HepG2 (cell line): ENCODE measurements at regions not wholly inside any gene's neighbourhood (a gene's known extent, or its start where the extent isn't known, plus 50 kb on each side); places are given as distances from the start of the nearest gene placed in this dataset.

Experiments
- ATAD3A ChIP-seq: sonication (generic); formaldehyde crosslinking; IDR thresholded peaks from 2 replicates; pipeline ENCODE4 v1.4.0; 2020; ENCODE audit warnings: missing genetic modification reagents
- ETV6 ChIP-seq: sonication (generic); formaldehyde crosslinking; conservative IDR thresholded peaks from 2 replicates; pipeline ENCODE4 v1.4.0; 2020; ENCODE audit warnings: missing genetic modification reagents
- MYPOP ChIP-seq: sonication (generic); formaldehyde crosslinking; IDR thresholded peaks from 2 replicates; pipeline ENCODE4 v1.8.1; 2023; ENCODE audit warnings: mild to moderate bottlenecking, moderate library complexity, missing genetic modification reagents
- PRDM15 ChIP-seq: sonication (generic); formaldehyde crosslinking; IDR thresholded peaks from 2 replicates; pipeline ENCODE4 v1.4.0; 2020; ENCODE audit warnings: missing genetic modification reagents
- RFXAP ChIP-seq: sonication (generic); formaldehyde crosslinking; IDR thresholded peaks from 2 replicates; pipeline ENCODE4 v1.4.0; 2020; ENCODE audit warnings: missing genetic modification reagents, borderline replicate concordance
- SUZ12 ChIP-seq: fragments of 150-350 bp; IDR thresholded peaks from 2 replicates; pipeline ENCODE4 v1.6.1; 2014; ENCODE audit warnings: low read depth, low read length
- TAF15 ChIP-seq: fragments of 200-400 bp; formaldehyde crosslinking; IDR thresholded peaks from one replicate; pipeline ENCODE4 v1.6.1; 2018; ENCODE audit warnings: mild to moderate bottlenecking, low read depth, low read length; ENCODE audit not compliant: poor library complexity, severe bottlenecking
- ZNF382 ChIP-seq: sonication (generic); formaldehyde crosslinking; IDR thresholded peaks from 2 replicates; pipeline ENCODE4 v1.5.0; 2020; ENCODE audit warnings: missing genetic modification reagents, mild to moderate bottlenecking, borderline replicate concordance
- ZNF646 ChIP-seq: sonication (generic); formaldehyde crosslinking; IDR thresholded peaks from 2 replicates; pipeline ENCODE4 v1.9.0; 2021; ENCODE audit warnings: mild to moderate bottlenecking, missing genetic modification reagents
- ZNF75D ChIP-seq: sonication (generic); formaldehyde crosslinking; IDR thresholded peaks from 2 replicates; pipeline ENCODE4 v1.8.1; 2023; ENCODE audit warnings: missing genetic modification reagents, mild to moderate bottlenecking, borderline replicate concordance
- TF ChIP-seq, protein P1 (sequence below): sonication (generic); formaldehyde crosslinking; IDR thresholded peaks from 2 replicates; pipeline ENCODE4 v1.5.1; 2020; ENCODE audit warnings: missing genetic modification reagents, mild to moderate bottlenecking, borderline replicate concordance
- TF ChIP-seq, protein P2 (sequence below): sonication (generic); formaldehyde crosslinking; IDR thresholded peaks from 2 replicates; pipeline ENCODE4 v1.4.0; 2020; ENCODE audit warnings: missing genetic modification reagents

DNA sequence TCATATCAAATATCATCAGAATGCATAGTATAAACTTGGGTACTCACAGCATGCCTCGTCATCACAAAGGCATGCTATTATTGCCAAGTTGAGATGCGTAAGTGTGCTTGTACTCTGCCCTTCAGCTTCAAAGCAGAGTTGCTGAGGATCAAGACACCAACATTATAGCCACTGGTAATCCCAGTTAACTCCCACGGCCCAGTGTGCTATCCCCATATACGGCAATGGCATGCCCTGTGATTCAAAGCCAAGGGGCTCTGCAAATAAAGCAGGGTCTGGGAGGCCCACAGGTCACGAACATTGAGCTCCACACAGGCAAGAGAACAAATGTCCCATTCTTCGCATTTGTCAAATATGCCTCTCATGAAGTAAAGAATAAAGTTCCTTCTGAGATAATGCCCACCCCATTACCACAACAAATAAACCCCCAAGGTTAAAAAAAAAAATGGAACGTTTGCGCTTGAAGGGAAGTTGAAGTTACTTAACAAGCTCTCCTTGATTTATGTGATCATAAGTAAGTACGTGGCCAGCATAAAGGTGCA, 298.1 kb upstream of the NECTIN3 start (continued):
- TF ChIP-seq, protein P1, sequence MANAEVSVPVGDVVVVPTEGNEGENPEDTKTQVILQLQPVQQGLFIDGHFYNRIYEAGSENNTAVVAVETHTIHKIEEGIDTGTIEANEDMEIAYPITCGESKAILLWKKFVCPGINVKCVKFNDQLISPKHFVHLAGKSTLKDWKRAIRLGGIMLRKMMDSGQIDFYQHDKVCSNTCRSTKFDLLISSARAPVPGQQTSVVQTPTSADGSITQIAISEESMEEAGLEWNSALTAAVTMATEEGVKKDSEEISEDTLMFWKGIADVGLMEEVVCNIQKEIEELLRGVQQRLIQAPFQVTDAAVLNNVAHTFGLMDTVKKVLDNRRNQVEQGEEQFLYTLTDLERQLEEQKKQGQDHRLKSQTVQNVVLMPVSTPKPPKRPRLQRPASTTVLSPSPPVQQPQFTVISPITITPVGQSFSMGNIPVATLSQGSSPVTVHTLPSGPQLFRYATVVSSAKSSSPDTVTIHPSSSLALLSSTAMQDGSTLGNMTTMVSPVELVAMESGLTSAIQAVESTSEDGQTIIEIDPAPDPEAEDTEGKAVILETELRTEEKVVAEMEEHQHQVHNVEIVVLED: peak; percentile 51; the same call in 1 of the 2 replicates
- TF ChIP-seq ZNF382: no peak
- TF ChIP-seq SUZ12: no peak
- TF ChIP-seq MYPOP (CRISPR knock-in tag): no peak
- no peak for TF ChIP-seq RFXAP (CRISPR knock-in tag)
- TF ChIP-seq ETV6 (CRISPR knock-in tag): no peak
- no peak for TF ChIP-seq ZNF75D (CRISPR knock-in tag)
- TF ChIP-seq TAF15: no peak
- TF ChIP-seq ATAD3A: no peak
- TF ChIP-seq, protein P2, sequence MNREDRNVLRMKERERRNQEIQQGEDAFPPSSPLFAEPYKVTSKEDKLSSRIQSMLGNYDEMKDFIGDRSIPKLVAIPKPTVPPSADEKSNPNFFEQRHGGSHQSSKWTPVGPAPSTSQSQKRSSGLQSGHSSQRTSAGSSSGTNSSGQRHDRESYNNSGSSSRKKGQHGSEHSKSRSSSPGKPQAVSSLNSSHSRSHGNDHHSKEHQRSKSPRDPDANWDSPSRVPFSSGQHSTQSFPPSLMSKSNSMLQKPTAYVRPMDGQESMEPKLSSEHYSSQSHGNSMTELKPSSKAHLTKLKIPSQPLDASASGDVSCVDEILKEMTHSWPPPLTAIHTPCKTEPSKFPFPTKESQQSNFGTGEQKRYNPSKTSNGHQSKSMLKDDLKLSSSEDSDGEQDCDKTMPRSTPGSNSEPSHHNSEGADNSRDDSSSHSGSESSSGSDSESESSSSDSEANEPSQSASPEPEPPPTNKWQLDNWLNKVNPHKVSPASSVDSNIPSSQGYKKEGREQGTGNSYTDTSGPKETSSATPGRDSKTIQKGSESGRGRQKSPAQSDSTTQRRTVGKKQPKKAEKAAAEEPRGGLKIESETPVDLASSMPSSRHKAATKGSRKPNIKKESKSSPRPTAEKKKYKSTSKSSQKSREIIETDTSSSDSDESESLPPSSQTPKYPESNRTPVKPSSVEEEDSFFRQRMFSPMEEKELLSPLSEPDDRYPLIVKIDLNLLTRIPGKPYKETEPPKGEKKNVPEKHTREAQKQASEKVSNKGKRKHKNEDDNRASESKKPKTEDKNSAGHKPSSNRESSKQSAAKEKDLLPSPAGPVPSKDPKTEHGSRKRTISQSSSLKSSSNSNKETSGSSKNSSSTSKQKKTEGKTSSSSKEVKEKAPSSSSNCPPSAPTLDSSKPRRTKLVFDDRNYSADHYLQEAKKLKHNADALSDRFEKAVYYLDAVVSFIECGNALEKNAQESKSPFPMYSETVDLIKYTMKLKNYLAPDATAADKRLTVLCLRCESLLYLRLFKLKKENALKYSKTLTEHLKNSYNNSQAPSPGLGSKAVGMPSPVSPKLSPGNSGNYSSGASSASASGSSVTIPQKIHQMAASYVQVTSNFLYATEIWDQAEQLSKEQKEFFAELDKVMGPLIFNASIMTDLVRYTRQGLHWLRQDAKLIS (CRISPR knock-in tag): no peak
- no peak for TF ChIP-seq PRDM15 (CRISPR knock-in tag)
- no peak for TF ChIP-seq ZNF646 (CRISPR knock-in tag)
